GM12878 (cell line): ENCODE measurements at regions not wholly inside any gene's neighbourhood (a gene's known extent, or its start where the extent isn't known, plus 50 kb on each side); places are given as distances from the start of the nearest gene placed in this dataset.

Experiments
- ATAC-seq: fragments of 200-7000 bp; cut with Tn5 transposase; 3 replicates; pipeline ENCODE4 v1.9.1; 2020; ENCODE audit warnings: mild to moderate bottlenecking, moderate library complexity
- BruUV-seq: library from RNA; stranded (reverse); fragments of 400-500 nt; replicated peaks from 2 replicates; lab custom pipeline; 2021; lab: Mats Ljungman, UMichigan
- CTCF ChIA-PET: fragments of 300-600 bp; sonication (Branson Sonifier 250); formaldehyde crosslinking; extraction: SDS; loops from one replicate; lab custom pipeline; 2021; ENCODE audit warnings: inconsistent platforms; lab: Yijun Ruan, JAX
- POLR2A ChIA-PET: fragments of 350-600 bp; formaldehyde crosslinking; extraction: SDS; loops from one replicate; lab custom pipeline; 2021; ENCODE audit warnings: inconsistent platforms; lab: Charles Lee
- RAD21 ChIA-PET: fragments of 300-600 bp; sonication (Branson Sonifier 250); formaldehyde crosslinking; loops from one replicate; lab custom pipeline; 2023; ENCODE audit warnings: antibody characterized with exemption; ENCODE audit not compliant: unreplicated experiment; lab: Charles Lee
- SMC1A ChIA-PET: fragments of 300-600 bp; sonication (Branson Sonifier 250); formaldehyde crosslinking; loops from one replicate; lab custom pipeline; 2023; ENCODE audit not compliant: unreplicated experiment, uncharacterized antibody; lab: Charles Lee
- DNase-seq: peaks from one replicate; pipeline ENCODE4 v3.0.0-alpha.2; 2011; ENCODE audit warnings: low read depth, low spot score
- FAIRE-seq: peaks from 3 replicates; lab custom pipeline; 2011; peaks lifted over from hg19 to GRCh38; lab: Jason Lieb, UNC
- H2AFZ ChIP-seq: 2 replicates; pipeline ENCODE4 v1.6.0; 2011; ENCODE audit warnings: low read depth, low read length, control low read depth; ENCODE audit not compliant: control insufficient read depth
- H3K27ac ChIP-seq: 2 replicates; pipeline ENCODE4 v1.5.1; 2011; ENCODE audit warnings: control low read depth; ENCODE audit not compliant: control insufficient read depth, insufficient read depth
- H3K27me3 ChIP-seq, 2 experiments: replicated peaks in 1 of 2; 2 replicates each; pipeline versions ENCODE4 v1.6.0 to v1.6.1; 2011; ENCODE audit warnings: low read length in 1 of 2; ENCODE audit not compliant: control insufficient read depth in 2 of 2, insufficient read depth in 2 of 2
- H3K36me3 ChIP-seq, 2 experiments: 2 replicates each; pipeline ENCODE4 v1.5.1; 2011; ENCODE audit warnings: low read length in 1 of 2; ENCODE audit not compliant: control insufficient read depth in 2 of 2, insufficient read depth in 2 of 2
- H3K4me1 ChIP-seq: 2 replicates; pipeline ENCODE4 v1.6.1; 2011; ENCODE audit warnings: mild to moderate bottlenecking, low read length, moderate library complexity, mixed read lengths; ENCODE audit not compliant: control insufficient read depth, insufficient read depth
- H3K4me2 ChIP-seq: 2 replicates; pipeline ENCODE4 v1.6.0; 2011; ENCODE audit warnings: control low read depth; ENCODE audit not compliant: control insufficient read depth, insufficient read depth
- H3K4me3 ChIP-seq: fragments of 200-600 bp; sonication (generic); 2 replicates; pipeline ENCODE4 v1.5.1; 2016
- H3K79me2 ChIP-seq: 2 replicates; pipeline ENCODE4 v1.6.0; 2011; ENCODE audit warnings: low read length; ENCODE audit not compliant: control insufficient read depth, insufficient read depth
- H3K9ac ChIP-seq: 2 replicates; pipeline ENCODE4 v1.8.0; 2011; ENCODE audit warnings: low read length, control low read depth, mixed read lengths; ENCODE audit not compliant: control insufficient read depth, insufficient read depth
- H3K9me3 ChIP-seq: replicated peaks from 3 replicates; pipeline ENCODE4 v1.5.1; 2011; ENCODE audit warnings: mild to moderate bottlenecking, low read length; ENCODE audit not compliant: control insufficient read depth, insufficient read depth
- H4K20me1 ChIP-seq: 2 replicates; pipeline ENCODE4 v1.6.0; 2011; ENCODE audit not compliant: control insufficient read depth, insufficient read depth
- CHD4 ChIP-seq: fragments of 200-600 bp; sonication (generic); IDR thresholded peaks from 2 replicates; pipeline ENCODE4 v1.6.1; 2016; ENCODE audit warnings: mild to moderate bottlenecking
- EZH2 ChIP-seq: IDR thresholded peaks from 2 replicates; pipeline ENCODE4 v1.6.1; 2012; ENCODE audit warnings: low read depth, mild to moderate bottlenecking, control low read depth, inconsistent platforms, low read length, borderline replicate concordance; ENCODE audit not compliant: control insufficient read depth
- GABPA ChIP-seq: IDR thresholded peaks from 2 replicates; pipeline ENCODE4 v1.6.1; 2014; ENCODE audit warnings: antibody characterized with exemption, low read depth, mild to moderate bottlenecking, inconsistent platforms
- HDAC6 ChIP-seq: fragments of 200-600 bp; sonication (generic); IDR thresholded peaks from one replicate; pipeline ENCODE4 v1.8.0; 2017; ENCODE audit warnings: antibody characterized with exemption; ENCODE audit not compliant: unreplicated experiment
- POLR2AphosphoS5 ChIP-seq: IDR thresholded peaks from 2 replicates; pipeline ENCODE4 v1.6.1; 2011; ENCODE audit warnings: mild to moderate bottlenecking, low read length, inconsistent platforms
- POU2F2 ChIP-seq: IDR thresholded peaks from 3 replicates; pipeline ENCODE4 v1.6.1; 2011; ENCODE audit warnings: low read depth, mild to moderate bottlenecking, low read length, borderline replicate concordance
- SIX5 ChIP-seq: IDR thresholded peaks from 2 replicates; pipeline ENCODE4 v1.6.1; 2011; ENCODE audit warnings: mild to moderate bottlenecking, low read depth, low read length, moderate library complexity; ENCODE audit not compliant: severe bottlenecking
- SREBF1 ChIP-seq: IDR thresholded peaks from 2 replicates; pipeline ENCODE4 v1.6.1; 2012; ENCODE audit warnings: mild to moderate bottlenecking, low read length
- STAT1 ChIP-seq: fragments of 450-650 bp; conservative IDR thresholded peaks from 2 replicates; pipeline ENCODE4 v1.6.1; 2014; ENCODE audit warnings: antibody characterized with exemption, mild to moderate bottlenecking
- SUZ12 ChIP-seq: fragments of 200-600 bp; sonication (generic); IDR thresholded peaks from one replicate; pipeline ENCODE4 v1.6.1; 2018; ENCODE audit warnings: antibody characterized with exemption, mild to moderate bottlenecking; ENCODE audit not compliant: unreplicated experiment
- YBX1 ChIP-seq: fragments of 450-650 bp; IDR thresholded peaks from 2 replicates; pipeline ENCODE4 v1.6.1; 2016; ENCODE audit warnings: antibody characterized with exemption
- ZBTB11 ChIP-seq: fragments of 450-650 bp; formaldehyde crosslinking; IDR thresholded peaks from 2 replicates; pipeline ENCODE4 v1.5.0; 2022; ENCODE audit warnings: mild to moderate bottlenecking, missing genetic modification characterization
- in situ Hi-C: fragments of 300-500 bp; cut with MboI; formaldehyde crosslinking; loops from 9 replicates; pipeline ENCODE4 v1.14.3; 2018; ENCODE audit warnings: mixed read lengths
- intact Hi-C: fragments of 100-400 bp; cut with micrococcal nuclease; formaldehyde crosslinking; loops from one replicate; pipeline ENCODE4 v1.14.2; 2022; ENCODE audit not compliant: unreplicated experiment
- TF ChIP-seq, protein P1 (sequence below): fragments of 450-650 bp; IDR thresholded peaks from 2 replicates; pipeline ENCODE4 v1.6.1; 2014; ENCODE audit warnings: mild to moderate bottlenecking

- DNase-seq (no peak), ATAC-seq (no peak), FAIRE-seq (no peak)
- ChIA-PET RAD21 (no interaction called here), POLR2A (no interaction called here), CTCF (no interaction called here), SMC1A (no interaction called here)
- H3K36me3 ChIP-seq = no peaks in the 10 kb centered on the region
- no peak overlapping the region for H3K4me3 ChIP-seq
- no peak overlapping the region for H3K27ac ChIP-seq
- BruUV-seq = no TSS peak
- no peaks in the 10 kb centered on the region for H3K4me1 ChIP-seq
- H3K9ac ChIP-seq = no peak overlapping the region
- no peak for TF ChIP-seq EZH2
- TF ChIP-seq CHD4 = no peak
- no peak for TF ChIP-seq ZBTB11 (CRISPR knock-in tag)
- TF ChIP-seq HDAC6 = no peak
- TF ChIP-seq SIX5 = no peak
- no peak for TF ChIP-seq SUZ12
- TF ChIP-seq GABPA = no peak
- TF ChIP-seq POLR2AphosphoS5 = no peak
- TF ChIP-seq SREBF1 = no peak
- no peak for TF ChIP-seq POU2F2
- no peak for TF ChIP-seq YBX1
- TF ChIP-seq, protein P1, sequence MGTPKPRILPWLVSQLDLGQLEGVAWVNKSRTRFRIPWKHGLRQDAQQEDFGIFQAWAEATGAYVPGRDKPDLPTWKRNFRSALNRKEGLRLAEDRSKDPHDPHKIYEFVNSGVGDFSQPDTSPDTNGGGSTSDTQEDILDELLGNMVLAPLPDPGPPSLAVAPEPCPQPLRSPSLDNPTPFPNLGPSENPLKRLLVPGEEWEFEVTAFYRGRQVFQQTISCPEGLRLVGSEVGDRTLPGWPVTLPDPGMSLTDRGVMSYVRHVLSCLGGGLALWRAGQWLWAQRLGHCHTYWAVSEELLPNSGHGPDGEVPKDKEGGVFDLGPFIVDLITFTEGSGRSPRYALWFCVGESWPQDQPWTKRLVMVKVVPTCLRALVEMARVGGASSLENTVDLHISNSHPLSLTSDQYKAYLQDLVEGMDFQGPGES = no peak
- TF ChIP-seq STAT1 = no peak
- no peak overlapping the region for H3K4me2 ChIP-seq
- no peaks in the 10 kb centered on the region for H3K79me2 ChIP-seq
- in situ Hi-C loops = no loop called here
- no peaks in the 10 kb centered on the region for H4K20me1 ChIP-seq
- H3K9me3 ChIP-seq = no peaks in the 10 kb centered on the region; the same call in 2 of the 3 replicates
- intact Hi-C loops = no loop called here
- no peaks in the 10 kb centered on the region for H3K27me3 ChIP-seq
- no peak overlapping the region for H2AFZ ChIP-seq
Observed at GRCh38 chr14:25222256-25222655, 172.3 kb upstream of the STXBP6 start.
